ENCODE measurements at regions not wholly inside any gene's neighbourhood (a gene's known extent, or its start where the extent isn't known, plus 50 kb on each side); places are given as distances from the start of the nearest gene placed in this dataset.

- no peak for TF ChIP-seq ESRRG (CRISPR knock-in tag; IDR thresholded peaks at IDR 0.05)
- no peak for TF ChIP-seq BACH2 (CRISPR knock-in tag; IDR thresholded peaks at IDR 0.05; ENCODE audit: borderline replicate concordance)
- no peak for TF ChIP-seq CSRNP3 (CRISPR knock-in tag; IDR thresholded peaks at IDR 0.05)
- no peak for TF ChIP-seq ARNTL (CRISPR knock-in tag; IDR thresholded peaks at IDR 0.05; ENCODE audit: borderline replicate concordance, low read depth)
- no peak for TF ChIP-seq CSDC2 (CRISPR knock-in tag; IDR thresholded peaks at IDR 0.05)
- TF ChIP-seq ZNF70 (CRISPR knock-in tag; IDR thresholded peaks at IDR 0.05) = no peak
- TF ChIP-seq TOX (CRISPR knock-in tag; IDR thresholded peaks at IDR 0.05; ENCODE audit: borderline replicate concordance) = no peak
- TF ChIP-seq PATZ1 (CRISPR knock-in tag; IDR thresholded peaks at IDR 0.05; ENCODE audit: borderline replicate concordance) = no peak
- TF ChIP-seq ZC3H10 (CRISPR knock-in tag; IDR thresholded peaks at IDR 0.05) = no peak
- no peak for TF ChIP-seq ZNF8 (CRISPR knock-in tag; IDR thresholded peaks at IDR 0.05)
- ATAC-seq = no peak
Measured at GRCh38 chr1:199725002-199725565, 302.4 kb upstream of the NR5A2 start.

- no peak for TF ChIP-seq ARNTL (CRISPR knock-in tag; IDR thresholded peaks at IDR 0.05; ENCODE audit: borderline replicate concordance, low read depth)
- TF ChIP-seq SNAI2 (CRISPR knock-in tag; IDR thresholded peaks at IDR 0.05) = no peak
- TF ChIP-seq POU6F1 (CRISPR knock-in tag; IDR thresholded peaks at IDR 0.05; ENCODE audit: borderline replicate concordance, low read depth) = no peak
- TF ChIP-seq ZNF70 (CRISPR knock-in tag; IDR thresholded peaks at IDR 0.05) = no peak
- TF ChIP-seq ZNF8 (CRISPR knock-in tag; IDR thresholded peaks at IDR 0.05) = no peak
- no peak for TF ChIP-seq CSDC2 (CRISPR knock-in tag; IDR thresholded peaks at IDR 0.05)
- ATAC-seq = no peak
Measured at GRCh38 chr1:199727682-199728081, 299.8 kb upstream of the NR5A2 start.

GRCh38 chr1:199728345-199728744 lies 299.2 kb upstream of the NR5A2 start:
- TF ChIP-seq PPARA (CRISPR knock-in tag; IDR thresholded peaks at IDR 0.05; ENCODE audit: borderline replicate concordance) = no peak
- no peak for TF ChIP-seq ISL1 (CRISPR knock-in tag; IDR thresholded peaks at IDR 0.05)
- no peak for TF ChIP-seq ZNF70 (CRISPR knock-in tag; IDR thresholded peaks at IDR 0.05)
- TF ChIP-seq RARB (CRISPR knock-in tag; IDR thresholded peaks at IDR 0.05) = no peak
- no peak for TF ChIP-seq ZNF565 (CRISPR knock-in tag; conservative IDR thresholded peaks at IDR 0.05; ENCODE audit: low read depth)
- TF ChIP-seq CREB5 (CRISPR knock-in tag; IDR thresholded peaks at IDR 0.05; ENCODE audit: low read depth) = no peak
- no peak for TF ChIP-seq POU6F1 (CRISPR knock-in tag; IDR thresholded peaks at IDR 0.05; ENCODE audit: borderline replicate concordance, low read depth)
- no peak for TF ChIP-seq SNAI2 (CRISPR knock-in tag; IDR thresholded peaks at IDR 0.05)
- TF ChIP-seq CSDC2 (CRISPR knock-in tag; IDR thresholded peaks at IDR 0.05) = no peak
- no peak for TF ChIP-seq ESRRG (CRISPR knock-in tag; IDR thresholded peaks at IDR 0.05)
- TF ChIP-seq TSHZ2 (CRISPR knock-in tag; IDR thresholded peaks at IDR 0.05) = no peak
- no peak for ATAC-seq
